Caco-2 (cell line): ENCODE measurements at regions not wholly inside any gene's neighbourhood (a gene's known extent, or its start where the extent isn't known, plus 50 kb on each side); places are given as distances from the start of the nearest gene placed in this dataset.

Experiments
- BruUV-seq: library from RNA; stranded (reverse); fragments of 400-500 nt; replicated peaks from 2 replicates; lab custom pipeline; 2021; lab: Mats Ljungman, UMichigan
- CTCF ChIA-PET: fragments of 300-600 bp; sonication (Branson Sonifier 250); formaldehyde crosslinking; loops from one replicate; lab custom pipeline; 2022; ENCODE audit warnings: antibody characterized with exemption; lab: Charles Lee
- POLR2A ChIA-PET: fragments of 300-600 bp; sonication (Branson Sonifier 250); formaldehyde crosslinking; loops from one replicate; lab custom pipeline; 2022; ENCODE audit warnings: antibody characterized with exemption; lab: Charles Lee
- DNase-seq, 2 experiments: peaks; one replicate each; pipeline versions ENCODE4 v3.0.0 to v3.0.0-alpha.2; 2020 to 2022
- H3K27me3 ChIP-seq: replicated peaks from 2 replicates; pipeline ENCODE4 v1.6.0; 2011; ENCODE audit warnings: low read length; ENCODE audit not compliant: control insufficient read depth, insufficient read depth
- H3K36me3 ChIP-seq: 2 replicates; pipeline ENCODE4 v1.5.1; 2011; ENCODE audit warnings: low read length; ENCODE audit not compliant: control insufficient read depth, insufficient read depth
- H3K4me1 ChIP-seq: fragments of 250-450 bp; sonication (Bioruptor Pico); 2 replicates; pipeline ENCODE4 v1.5.1; 2020; ENCODE audit warnings: mild to moderate bottlenecking
- H3K4me3 ChIP-seq: 2 replicates; pipeline ENCODE4 v1.5.1; 2011; ENCODE audit warnings: low read depth, mild to moderate bottlenecking, control low read depth, low read length
- H3K9me3 ChIP-seq: fragments of 250-450 bp; sonication (Bioruptor Pico); 2 replicates; pipeline ENCODE4 v1.5.1; 2020; ENCODE audit warnings: mild to moderate bottlenecking, moderate library complexity
- H3K27ac Mint-ChIP-seq: one replicate; pipeline ENCODE4 v1.8.0; 2022; ENCODE audit warnings: mixed read lengths; ENCODE audit not compliant: unreplicated experiment
- H3K27me3 Mint-ChIP-seq: one replicate; pipeline ENCODE4 v1.8.0; 2022; ENCODE audit warnings: mixed read lengths; ENCODE audit not compliant: insufficient read depth, unreplicated experiment
- H3K36me3 Mint-ChIP-seq: one replicate; pipeline ENCODE4 v1.8.0; 2022; ENCODE audit warnings: mild to moderate bottlenecking, mixed read lengths; ENCODE audit not compliant: insufficient read depth, unreplicated experiment
- H3K4me1 Mint-ChIP-seq: one replicate; pipeline ENCODE4 v1.8.0; 2022; ENCODE audit warnings: low read depth, mixed read lengths; ENCODE audit not compliant: unreplicated experiment
- H3K4me3 Mint-ChIP-seq: one replicate; pipeline ENCODE4 v1.8.0; 2022; ENCODE audit warnings: mild to moderate bottlenecking, moderate library complexity, mixed read lengths; ENCODE audit not compliant: unreplicated experiment
- H3K9me3 Mint-ChIP-seq: one replicate; pipeline ENCODE4 v1.8.0; 2022; ENCODE audit warnings: mixed read lengths; ENCODE audit not compliant: unreplicated experiment
- intact Hi-C: fragments of 100-400 bp; cut with micrococcal nuclease; formaldehyde crosslinking; loops from one replicate; pipeline ENCODE4 v1.10.0; 2022; ENCODE audit not compliant: unreplicated experiment
- TF ChIP-seq, protein P1 (sequence below), 2 experiments: fragments of 200-600 bp in 1 of 2; IDR thresholded peaks; 1 replicate in 1 of 2; 2 replicates in 1 of 2; pipeline versions ENCODE4 v1.5.1 to v1.8.0; 2011 to 2022; ENCODE audit warnings: antibody characterized with exemption in 1 of 2, control low read depth in 1 of 2, inconsistent platforms in 1 of 2, low read depth in 1 of 2, low read length in 1 of 2, mild to moderate bottlenecking in 1 of 2, moderate library complexity in 1 of 2; ENCODE audit not compliant: insufficient read depth in 1 of 2, severe bottlenecking in 1 of 2, unreplicated experiment in 1 of 2

DNA sequence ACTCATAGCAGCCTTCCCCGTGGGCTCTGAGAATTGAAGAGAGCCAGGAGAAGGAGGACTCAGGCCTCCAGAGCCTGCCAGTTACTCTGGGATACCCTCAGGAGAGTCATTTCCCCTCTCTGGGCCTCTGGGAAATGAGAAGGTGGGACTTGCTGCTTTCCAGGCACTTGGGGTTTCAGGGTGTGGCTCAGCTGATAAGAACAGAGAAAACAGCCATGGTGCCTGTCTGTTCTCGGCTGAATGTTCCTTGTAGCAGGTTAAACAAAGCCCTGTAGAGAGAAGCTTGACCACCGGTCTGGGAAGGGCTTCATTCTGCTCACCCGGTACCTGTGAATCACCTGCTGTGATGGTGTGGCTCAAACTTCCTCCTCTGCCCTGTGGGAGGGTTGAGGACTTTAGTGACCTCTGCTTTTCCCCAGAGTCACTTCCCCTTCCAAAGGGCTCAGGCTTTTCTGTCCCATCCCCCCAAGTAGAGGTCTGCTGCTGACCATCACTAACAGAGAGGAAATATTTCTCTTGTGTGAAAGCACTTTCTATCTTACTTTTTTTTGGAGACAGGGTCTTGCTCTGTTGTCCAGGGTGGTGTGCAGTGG is 212.4 kb upstream of the GALNT17 start:
- no peak overlapping the region for H3K4me3 ChIP-seq
- H3K27me3 Mint-ChIP-seq, result no peaks in the 10 kb centered on the region
- no peaks in the 10 kb centered on the region for H3K27me3 ChIP-seq
- no peak for DNase-seq
- no peaks in the 10 kb centered on the region for H3K9me3 ChIP-seq
- no peaks in the 10 kb centered on the region for H3K4me1 ChIP-seq
- CTCF ChIA-PET, result no interaction called here
- TF ChIP-seq, protein P1, sequence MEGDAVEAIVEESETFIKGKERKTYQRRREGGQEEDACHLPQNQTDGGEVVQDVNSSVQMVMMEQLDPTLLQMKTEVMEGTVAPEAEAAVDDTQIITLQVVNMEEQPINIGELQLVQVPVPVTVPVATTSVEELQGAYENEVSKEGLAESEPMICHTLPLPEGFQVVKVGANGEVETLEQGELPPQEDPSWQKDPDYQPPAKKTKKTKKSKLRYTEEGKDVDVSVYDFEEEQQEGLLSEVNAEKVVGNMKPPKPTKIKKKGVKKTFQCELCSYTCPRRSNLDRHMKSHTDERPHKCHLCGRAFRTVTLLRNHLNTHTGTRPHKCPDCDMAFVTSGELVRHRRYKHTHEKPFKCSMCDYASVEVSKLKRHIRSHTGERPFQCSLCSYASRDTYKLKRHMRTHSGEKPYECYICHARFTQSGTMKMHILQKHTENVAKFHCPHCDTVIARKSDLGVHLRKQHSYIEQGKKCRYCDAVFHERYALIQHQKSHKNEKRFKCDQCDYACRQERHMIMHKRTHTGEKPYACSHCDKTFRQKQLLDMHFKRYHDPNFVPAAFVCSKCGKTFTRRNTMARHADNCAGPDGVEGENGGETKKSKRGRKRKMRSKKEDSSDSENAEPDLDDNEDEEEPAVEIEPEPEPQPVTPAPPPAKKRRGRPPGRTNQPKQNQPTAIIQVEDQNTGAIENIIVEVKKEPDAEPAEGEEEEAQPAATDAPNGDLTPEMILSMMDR (IDR thresholded peaks at IDR 0.05; ENCODE audit: insufficient read depth in 1 of 2, low read depth in 1 of 2, low read length in 1 of 2, severe bottlenecking in 1 of 2, unreplicated experiment in 1 of 2), result no peak
- H3K36me3 Mint-ChIP-seq, result no peaks in the 10 kb centered on the region
- no peaks in the 10 kb centered on the region for H3K9me3 Mint-ChIP-seq
- no peaks in the 10 kb centered on the region for H3K4me1 Mint-ChIP-seq
- intact Hi-C loops, result no loop called here
- no peak overlapping the region for H3K27ac Mint-ChIP-seq
- no TSS peak for BruUV-seq
- no peaks in the 10 kb centered on the region for H3K36me3 ChIP-seq
- POLR2A ChIA-PET, result no interaction called here
- no peak overlapping the region for H3K4me3 Mint-ChIP-seq

DNA sequence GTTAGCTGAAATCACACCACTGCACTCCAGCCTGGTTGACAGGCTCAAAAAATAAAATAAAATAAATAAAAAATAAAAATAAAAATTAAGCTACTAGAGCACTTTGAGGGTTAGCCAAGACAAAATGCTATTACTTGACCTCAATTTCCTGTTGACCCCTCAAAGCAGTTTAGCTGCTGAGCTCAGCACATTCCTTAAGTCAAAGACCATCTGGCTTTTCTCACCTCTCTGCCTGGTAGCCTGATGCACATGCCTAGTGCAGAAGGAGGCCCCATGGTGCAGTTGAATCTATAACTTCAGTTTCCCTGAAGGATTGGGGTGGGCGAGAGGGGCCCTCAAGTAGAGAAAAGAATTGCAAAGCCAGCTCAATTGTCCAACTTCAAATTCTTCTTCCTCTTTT is 211.1 kb upstream of the GALNT17 start:
- Histone ChIP-seq H3K9me3 (no peaks in the 10 kb centered on the region), H3K4me3 (no peak overlapping the region), H3K36me3 (no peaks in the 10 kb centered on the region), H3K4me1 (no peaks in the 10 kb centered on the region), H3K27me3 (no peaks in the 10 kb centered on the region)
- DNase-seq, result no peak
- no peaks in the 10 kb centered on the region for H3K9me3 Mint-ChIP-seq
- intact Hi-C loops, result no loop called here
- no peak overlapping the region for H3K27ac Mint-ChIP-seq
- no peaks in the 10 kb centered on the region for H3K36me3 Mint-ChIP-seq
- TF ChIP-seq, protein P1 (IDR thresholded peaks at IDR 0.05; ENCODE audit: insufficient read depth in 1 of 2, low read depth in 1 of 2, low read length in 1 of 2, severe bottlenecking in 1 of 2, unreplicated experiment in 1 of 2), result no peak
- ChIA-PET CTCF (no interaction called here), POLR2A (no interaction called here)
- BruUV-seq, result no TSS peak
- H3K4me1 Mint-ChIP-seq, result no peaks in the 10 kb centered on the region
- no peak overlapping the region for H3K4me3 Mint-ChIP-seq
- H3K27me3 Mint-ChIP-seq, result no peaks in the 10 kb centered on the region

DNA sequence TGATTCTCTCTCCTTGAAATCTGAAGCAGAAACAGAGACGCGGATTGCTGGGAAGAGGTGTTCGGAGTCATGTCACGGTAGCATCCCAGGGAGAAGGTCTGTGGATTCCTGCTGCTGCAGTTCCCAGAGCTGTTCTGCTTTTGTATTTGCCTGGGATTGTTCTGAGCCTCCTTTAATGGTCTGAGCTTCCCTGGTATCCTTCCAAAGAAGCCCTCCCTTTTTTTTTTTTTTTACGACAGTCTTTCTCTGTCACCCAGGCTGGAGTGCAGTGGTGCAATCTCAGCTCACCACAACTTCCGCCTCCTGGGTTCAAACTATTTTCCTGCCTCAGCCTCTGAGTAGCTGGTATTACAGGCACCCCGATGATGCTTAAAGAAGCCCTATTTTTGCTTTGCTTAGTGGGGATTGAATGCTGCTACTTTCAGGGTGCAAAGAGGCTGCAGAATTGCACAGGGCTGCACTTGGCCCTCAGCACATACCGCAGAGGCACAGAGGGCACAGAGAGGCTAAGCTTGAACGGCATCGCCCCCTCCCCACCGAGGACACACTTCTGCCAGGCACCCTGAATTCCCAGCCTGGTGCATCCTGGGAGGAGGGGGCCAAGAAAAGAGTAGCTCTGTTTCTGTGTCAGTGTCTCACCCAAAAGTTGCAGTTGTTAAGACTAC is 208.6 kb upstream of the GALNT17 start:
- no peak for DNase-seq

More for the DNA sequence above, 208.6 kb upstream of the GALNT17 start:
- ChIA-PET CTCF (no interaction called here), POLR2A (no interaction called here)
- Mint-ChIP-seq H3K9me3 (peaks cover 8% of the 10 kb centered on the region), H3K27me3 (no peaks in the 10 kb centered on the region), H3K4me3 (no peak overlapping the region), H3K4me1 (no peaks in the 10 kb centered on the region), H3K36me3 (no peaks in the 10 kb centered on the region), H3K27ac (no peak overlapping the region)
- Histone ChIP-seq H3K9me3 (no peaks in the 10 kb centered on the region), H3K4me1 (no peaks in the 10 kb centered on the region), H3K4me3 (no peak overlapping the region), H3K36me3 (no peaks in the 10 kb centered on the region), H3K27me3 (no peaks in the 10 kb centered on the region)
- intact Hi-C loops, result no loop called here
- BruUV-seq, result no TSS peak
- TF ChIP-seq, protein P1 (IDR thresholded peaks at IDR 0.05; ENCODE audit: insufficient read depth in 1 of 2, low read depth in 1 of 2, low read length in 1 of 2, severe bottlenecking in 1 of 2, unreplicated experiment in 1 of 2), result no peak
